ENCODE measurements at regions not wholly inside any gene's neighbourhood (a gene's known extent, or its start where the extent isn't known, plus 50 kb on each side); places are given as distances from the start of the nearest gene placed in this dataset.

- no peak for TF ChIP-seq CTCF (IDR thresholded peaks at IDR 0.05)
- no peak for TF ChIP-seq POLR2AphosphoS5 (IDR thresholded peaks at IDR 0.05)
- TF ChIP-seq POLR2A (IDR thresholded peaks at IDR 0.05; ENCODE audit: low read depth): no peak
- no peak for TF ChIP-seq EP300 (IDR thresholded peaks at IDR 0.05)
These were observed 110.2 kb downstream of the FCRL5 start for GRCh38 chr1:157442065-157442464.
